ENCODE measurements at regions not wholly inside any gene's neighbourhood (a gene's known extent, or its start where the extent isn't known, plus 50 kb on each side); places are given as distances from the start of the nearest gene placed in this dataset.

DNA sequence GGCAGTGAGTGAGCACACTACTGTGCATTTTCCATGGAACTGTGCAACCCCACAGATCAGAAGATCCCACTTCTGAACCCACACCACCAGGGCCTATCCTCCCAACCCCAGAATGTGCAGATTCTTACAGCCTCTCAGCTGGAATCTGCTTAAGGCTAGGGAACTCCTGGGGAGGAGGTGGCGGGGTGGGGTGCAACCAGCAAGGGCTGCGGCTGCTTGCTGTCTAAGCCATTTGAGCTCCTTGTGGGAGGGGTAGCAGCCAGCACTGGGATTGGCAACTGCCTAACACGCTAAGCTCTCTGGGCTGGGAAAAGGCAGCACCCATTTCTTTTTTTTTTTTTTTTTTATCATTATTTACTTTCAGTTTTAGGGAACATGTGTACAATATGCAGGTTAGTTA, 353.3 kb downstream of the RAB28 start:
- no peak overlapping the region for H3K4me3 ChIP-seq (replicated peaks in 1 of 3; ENCODE audit: insufficient read depth in 1 of 3, low read depth in 2 of 3, low read length in 3 of 3)
- no peak for FAIRE-seq
- H3K79me2 ChIP-seq (ENCODE audit: insufficient read depth, low read length) = no peaks in the 10 kb centered on the region
- BruUV-seq (replicated peaks) = no TSS peak
- TF ChIP-seq PPARG (CRISPR knock-in tag; conservative IDR thresholded peaks at IDR 0.05) = no peak
- no peak for TF ChIP-seq BRCA1 (CRISPR knock-in tag; IDR thresholded peaks at IDR 0.05)
- TF ChIP-seq ZNF382 (CRISPR knock-in tag; IDR thresholded peaks at IDR 0.05; ENCODE audit: borderline replicate concordance) = no peak
- no peak for TF ChIP-seq REL (CRISPR knock-in tag; conservative IDR thresholded peaks at IDR 0.05)
- TF ChIP-seq ZNF720 (CRISPR knock-in tag; IDR thresholded peaks at IDR 0.05) = no peak
- TF ChIP-seq, protein P1, sequence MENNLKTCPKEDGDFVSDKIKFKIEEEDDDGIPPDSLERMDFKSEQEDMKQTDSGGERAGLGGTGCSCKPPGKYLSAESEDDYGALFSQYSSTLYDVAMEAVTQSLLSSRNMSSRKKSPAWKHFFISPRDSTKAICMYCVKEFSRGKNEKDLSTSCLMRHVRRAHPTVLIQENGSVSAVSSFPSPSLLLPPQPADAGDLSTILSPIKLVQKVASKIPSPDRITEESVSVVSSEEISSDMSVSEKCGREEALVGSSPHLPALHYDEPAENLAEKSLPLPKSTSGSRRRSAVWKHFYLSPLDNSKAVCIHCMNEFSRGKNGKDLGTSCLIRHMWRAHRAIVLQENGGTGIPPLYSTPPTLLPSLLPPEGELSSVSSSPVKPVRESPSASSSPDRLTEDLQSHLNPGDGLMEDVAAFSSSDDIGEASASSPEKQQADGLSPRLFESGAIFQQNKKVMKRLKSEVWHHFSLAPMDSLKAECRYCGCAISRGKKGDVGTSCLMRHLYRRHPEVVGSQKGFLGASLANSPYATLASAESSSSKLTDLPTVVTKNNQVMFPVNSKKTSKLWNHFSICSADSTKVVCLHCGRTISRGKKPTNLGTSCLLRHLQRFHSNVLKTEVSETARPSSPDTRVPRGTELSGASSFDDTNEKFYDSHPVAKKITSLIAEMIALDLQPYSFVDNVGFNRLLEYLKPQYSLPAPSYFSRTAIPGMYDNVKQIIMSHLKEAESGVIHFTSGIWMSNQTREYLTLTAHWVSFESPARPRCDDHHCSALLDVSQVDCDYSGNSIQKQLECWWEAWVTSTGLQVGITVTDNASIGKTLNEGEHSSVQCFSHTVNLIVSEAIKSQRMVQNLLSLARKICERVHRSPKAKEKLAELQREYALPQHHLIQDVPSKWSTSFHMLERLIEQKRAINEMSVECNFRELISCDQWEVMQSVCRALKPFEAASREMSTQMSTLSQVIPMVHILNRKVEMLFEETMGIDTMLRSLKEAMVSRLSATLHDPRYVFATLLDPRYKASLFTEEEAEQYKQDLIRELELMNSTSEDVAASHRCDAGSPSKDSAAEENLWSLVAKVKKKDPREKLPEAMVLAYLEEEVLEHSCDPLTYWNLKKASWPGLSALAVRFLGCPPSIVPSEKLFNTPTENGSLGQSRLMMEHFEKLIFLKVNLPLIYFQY (CRISPR knock-in tag; IDR thresholded peaks at IDR 0.05; ENCODE audit: borderline replicate concordance) = no peak
- TF ChIP-seq ATF7-NPFF (CRISPR knock-in tag; IDR thresholded peaks at IDR 0.05; ENCODE audit: low read depth) = no peak
- TF ChIP-seq, protein P2, sequence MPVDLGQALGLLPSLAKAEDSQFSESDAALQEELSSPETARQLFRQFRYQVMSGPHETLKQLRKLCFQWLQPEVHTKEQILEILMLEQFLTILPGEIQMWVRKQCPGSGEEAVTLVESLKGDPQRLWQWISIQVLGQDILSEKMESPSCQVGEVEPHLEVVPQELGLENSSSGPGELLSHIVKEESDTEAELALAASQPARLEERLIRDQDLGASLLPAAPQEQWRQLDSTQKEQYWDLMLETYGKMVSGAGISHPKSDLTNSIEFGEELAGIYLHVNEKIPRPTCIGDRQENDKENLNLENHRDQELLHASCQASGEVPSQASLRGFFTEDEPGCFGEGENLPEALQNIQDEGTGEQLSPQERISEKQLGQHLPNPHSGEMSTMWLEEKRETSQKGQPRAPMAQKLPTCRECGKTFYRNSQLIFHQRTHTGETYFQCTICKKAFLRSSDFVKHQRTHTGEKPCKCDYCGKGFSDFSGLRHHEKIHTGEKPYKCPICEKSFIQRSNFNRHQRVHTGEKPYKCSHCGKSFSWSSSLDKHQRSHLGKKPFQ (CRISPR knock-in tag; IDR thresholded peaks at IDR 0.05; ENCODE audit: insufficient replicate concordance) = no peak
- no peak for TF ChIP-seq ZNF749 (CRISPR knock-in tag; IDR thresholded peaks at IDR 0.05; ENCODE audit: borderline replicate concordance)
- no peak for TF ChIP-seq TARDBP (CRISPR knock-in tag; IDR thresholded peaks at IDR 0.05)
- H3K36me3 ChIP-seq (replicated peaks in 1 of 2; ENCODE audit: control insufficient read depth in 1 of 2, insufficient read depth in 2 of 2, low read length in 2 of 2) = no peaks in the 10 kb centered on the region
- H3K4me1 ChIP-seq (ENCODE audit: insufficient read depth, low read length) = peaks cover 13% of the 10 kb centered on the region
- H3K27me3 ChIP-seq (ENCODE audit: control insufficient read depth in 1 of 2, insufficient read depth in 2 of 2, low read length in 2 of 2) = no peaks in the 10 kb centered on the region; a peak in 1 of 5 replicates
- no peak for ATAC-seq
- H3K27ac ChIP-seq (ENCODE audit: extremely low read length, insufficient read depth, low read length) = no peak overlapping the region
- no peak overlapping the region for H3K4me2 ChIP-seq (ENCODE audit: low read depth, low read length)
- H3K9ac ChIP-seq (ENCODE audit: insufficient read depth, low read depth, low read length) = no peak overlapping the region
- ChIA-PET CTCF (ENCODE audit: low intra/inter-chr PET ratio, low total read pairs) (no interaction called here), POLR2A (no interaction called here)
- no peak for DNase-seq (ENCODE audit: low spot score)
- no peaks in the 10 kb centered on the region for H3K9me3 ChIP-seq (ENCODE audit: low read length)
- H4K20me1 ChIP-seq (ENCODE audit: insufficient read depth, low read length) = no peaks in the 10 kb centered on the region
- H2AFZ ChIP-seq (ENCODE audit: low read length) = no peak overlapping the region
- 33% methylated on average over 1 of the region's 3 CpGs for WGBS (ENCODE audit: low lambda C conversion rate)
- in situ Hi-C loops (cut with HindIII; ENCODE audit: extremely low pct_ligation_motif_present, low pct_unique_long_range_greater_than_20kb) (no loop called here), intact Hi-C loops (cut with micrococcal nuclease; ENCODE audit: unreplicated experiment) (no loop called here)

Data from HepG2 (cell line).